Right lobe of liver (tissue), 6 donors: ENCODE measurements at regions not wholly inside any gene's neighbourhood (a gene's known extent, or its start where the extent isn't known, plus 50 kb on each side); places are given as distances from the start of the nearest gene placed in this dataset.

Experiments used
- ATAC-seq, 4 donors: fragments of 200-7000 bp; cut with Tn5 transposase; one replicate each; pipeline ENCODE4 v1.9.1; 2020; ENCODE audit warnings: mild to moderate bottlenecking in 4 of 4, moderate library complexity in 4 of 4
- DNase-seq, 3 donors: peaks; one replicate each; pipeline ENCODE4 v3.0.0-alpha.2; 2020
- H3K27ac ChIP-seq, 3 donors: fragments of 200-600 bp; one replicate each; pipeline ENCODE4 v1.8.0; 2022
- H3K27me3 ChIP-seq, 2 donors: fragments of 200-600 bp; one replicate each; pipeline ENCODE4 v1.8.0; 2022
- H3K36me3 ChIP-seq, 4 donors: fragments of 200-600 bp; sonication (generic) in 1 of 4; one replicate each; pipeline versions ENCODE4 v1.5.1 to v1.8.0; 2017 to 2022; ENCODE audit warnings: control low read depth in 1 of 4
- H3K4me1 ChIP-seq, 4 donors: fragments of 200-600 bp; sonication (generic) in 1 of 4; one replicate each; pipeline versions ENCODE4 v1.5.1 to v1.8.0; 2017 to 2022; ENCODE audit warnings: control low read depth in 1 of 4
- H3K4me3 ChIP-seq, 3 donors: fragments of 200-600 bp; one replicate each; pipeline ENCODE4 v1.8.0; 2022
- H3K9me3 ChIP-seq, 4 donors: fragments of 200-600 bp; sonication (generic) in 1 of 4; one replicate each; pipeline versions ENCODE4 v1.5.1 to v1.8.0; 2017 to 2022; ENCODE audit warnings: control low read depth in 1 of 4
- CTCF ChIP-seq, 4 donors: fragments of 200-600 bp in 3 of 4; fragments of 450-650 bp in 1 of 4; IDR thresholded peaks; one replicate each; pipeline versions ENCODE4 v1.5.1 to v1.8.0; 2016 to 2022; ENCODE audit warnings: antibody characterized with exemption in 4 of 4, mild to moderate bottlenecking in 2 of 4
- POLR2A ChIP-seq: fragments of 450-650 bp; IDR thresholded peaks from one replicate; pipeline ENCODE4 v1.6.1; 2017; ENCODE audit warnings: antibody characterized with exemption, mild to moderate bottlenecking
- WGBS: methylation state at CpG from one replicate; pipeline ENCODE4 v1.1.6; 2018; ENCODE audit warnings: low coverage, low lambda C conversion rate; ENCODE audit not compliant: insufficient coverage; ENCODE audit errors: missing lambda C conversion rate; 5-methylcytosine and 5-hydroxymethylcytosine counted together
- intact Hi-C, 2 donors: fragments of 100-400 bp; cut with DNase I; formaldehyde crosslinking; loops; one replicate each; pipeline versions ENCODE4 v1.11.2 to v1.14.1; 2022
- donor health status: DM: no; HTN: yes; CAD: no.
- donor health status: DM: no; HTN: no; CAD: no.
- donor health status: DM: no; HTN: no; CAD: no.
- donor health status: DM: no; HTN: yes; CAD: no.
- donor health status: DM: no; HTN: yes; CAD: no.

- TF ChIP-seq POLR2A: no peak
- no peak for TF ChIP-seq CTCF (IDR thresholded peaks at IDR 0.05)
- DNase-seq (no peak), ATAC-seq (no peak)
- Histone ChIP-seq H3K36me3 (no peaks in the 10 kb centered on the region), H3K27ac (no peak overlapping the region), H3K27me3 (no peaks in the 10 kb centered on the region), H3K4me1 (peaks cover 0 to 4% (median 0%) of the 10 kb centered on the region in 4 donors), H3K4me3 (no peak overlapping the region), H3K9me3 (no peaks in the 10 kb centered on the region)
- 42% methylated on average over 9 of the region's 9 CpGs for WGBS
- intact Hi-C loops: no loop called here
These were observed 220.3 kb downstream of the C1D start for GRCh38 chr2:67842375-67842959.

DNA sequence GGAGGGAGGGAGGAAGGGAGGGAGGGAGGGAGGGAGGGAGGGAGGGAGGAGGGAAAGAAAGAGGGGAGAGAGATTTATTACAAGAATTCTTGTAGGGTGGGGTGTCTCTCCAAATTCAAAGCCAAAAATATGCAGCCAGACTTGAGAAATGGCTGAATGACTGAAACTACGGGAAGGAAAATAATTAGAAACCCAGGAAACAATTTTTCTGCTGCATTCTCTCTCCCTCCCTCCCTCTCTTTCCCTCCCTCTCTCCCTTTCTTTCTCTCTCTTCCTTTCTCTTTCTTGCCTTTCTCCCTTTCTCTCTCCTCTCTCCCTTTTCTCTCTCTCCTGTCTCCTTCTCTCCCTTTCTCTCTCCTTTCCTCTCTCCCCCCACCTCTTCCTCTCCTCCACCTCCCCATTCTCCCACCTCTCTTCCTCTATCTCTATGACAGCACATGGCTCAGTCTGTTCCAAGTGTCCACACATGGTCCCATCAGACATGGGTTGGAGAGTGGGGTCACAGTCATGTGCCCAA lies 218.7 kb downstream of the C1D start:
- no peaks in the 10 kb centered on the region for H3K36me3 ChIP-seq
- TF ChIP-seq POLR2A (no peak), CTCF (IDR thresholded peaks at IDR 0.05) (no peak)
- intact Hi-C loops: no loop called here
- H3K4me1 ChIP-seq: peaks cover 0 to 4% (median 0%) of the 10 kb centered on the region in 4 donors
- ATAC-seq (no peak), DNase-seq (no peak)
- 75% methylated on average over 1 of the region's 1 CpG for WGBS
- H3K9me3 ChIP-seq: no peaks in the 10 kb centered on the region
- H3K4me3 ChIP-seq: no peak overlapping the region
- H3K27me3 ChIP-seq: no peaks in the 10 kb centered on the region
- H3K27ac ChIP-seq: no peak overlapping the region

GRCh38 chr2:67845621-67846369 lies 217.0 kb downstream of the C1D start:
- Histone ChIP-seq H3K4me3 (no peak overlapping the region), H3K27me3 (no peaks in the 10 kb centered on the region), H3K4me1 (peaks cover 0 to 4% (median 0%) of the 10 kb centered on the region in 4 donors), H3K9me3 (no peaks in the 10 kb centered on the region), H3K36me3 (no peaks in the 10 kb centered on the region), H3K27ac (no peak overlapping the region)
- intact Hi-C loops: no loop called here
- no peak for DNase-seq
- 40% methylated on average over 8 of the region's 8 CpGs for WGBS
- ATAC-seq: no peak
- TF ChIP-seq POLR2A (no peak), CTCF (IDR thresholded peaks at IDR 0.05) (no peak)

GRCh38 chr2:67846370-67847070 lies 216.3 kb downstream of the C1D start:
- ATAC-seq: peak; percentile 95 to 99 (median 98)
- TF ChIP-seq POLR2A (no peak), CTCF (IDR thresholded peaks at IDR 0.05) (peak; percentile 65 to 80 (median 76))
- intact Hi-C loops: no loop called here
- DNase-seq: peak; percentile 77 to 94 (median 85)
- Histone ChIP-seq H3K36me3 (no peaks in the 10 kb centered on the region), H3K4me3 (no peak overlapping the region), H3K9me3 (no peaks in the 10 kb centered on the region), H3K27ac (no peak overlapping the region), H3K27me3 (no peaks in the 10 kb centered on the region), H3K4me1 (peaks cover 0 to 4% (median 0%) of the 10 kb centered on the region in 4 donors)
- 3% methylated on average over 16 of the region's 16 CpGs for WGBS
